ENCODE measurements at regions not wholly inside any gene's neighbourhood (a gene's known extent, or its start where the extent isn't known, plus 50 kb on each side); places are given as distances from the start of the nearest gene placed in this dataset.
"Not testable (repeated sequence)": the region's sequence is repeated elsewhere in the genome, so short reads cannot be mapped to it uniquely, and the experiment has no call there.

- H3K27ac ChIP-seq (ENCODE audit: low read depth in 1 of 2, low read length in 2 of 2), result no peak overlapping the region
- intact Hi-C loops (cut with DNase I), result no loop called here
- no peak for DNase-seq
- no peaks in the 10 kb centered on the region for H3K4me1 ChIP-seq (ENCODE audit: control insufficient read depth in 1 of 2, insufficient read depth in 2 of 2, low read length in 2 of 2)
- no peaks in the 10 kb centered on the region for H3K27me3 ChIP-seq (ENCODE audit: control insufficient read depth in 1 of 2, insufficient read depth in 2 of 2, low read length in 1 of 2)
- no peak overlapping the region for H3K4me3 ChIP-seq (ENCODE audit: low read length in 2 of 2)
- no peaks in the 10 kb centered on the region for H3K36me3 ChIP-seq (ENCODE audit: control insufficient read depth in 1 of 2, insufficient read depth in 2 of 2, low read length in 1 of 2)
- H3K9me3 ChIP-seq (ENCODE audit: control insufficient read depth, low read length), result no peaks in the 10 kb centered on the region
- ATAC-seq (ENCODE audit: low FRiP score), result no peak
Measured at GRCh38 chr6:72457738-72458137, 164.1 kb upstream of the KCNQ5 start.

DNA sequence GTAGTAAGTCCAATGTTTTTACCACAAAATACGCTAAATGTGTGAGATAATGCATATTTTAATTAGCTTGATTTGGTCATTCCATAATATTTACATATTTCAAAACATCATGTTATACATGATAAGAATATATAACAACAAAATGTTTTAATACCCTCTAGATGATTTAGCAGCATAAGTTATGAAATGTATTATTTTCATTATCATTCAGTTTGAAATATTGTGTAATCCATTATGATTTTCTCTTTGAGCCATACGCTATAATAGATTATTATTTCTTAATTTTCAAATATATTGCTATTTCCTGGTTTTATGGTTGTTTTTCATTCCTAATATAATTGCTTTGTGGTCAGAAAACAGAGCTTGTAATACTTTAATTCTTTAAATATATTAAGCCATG lies 163.3 kb upstream of the KCNQ5 start:
- no peak overlapping the region for H3K27ac ChIP-seq (ENCODE audit: low read depth in 1 of 2, low read length in 2 of 2)
- no peaks in the 10 kb centered on the region for H3K27me3 ChIP-seq (ENCODE audit: control insufficient read depth in 1 of 2, insufficient read depth in 2 of 2, low read length in 1 of 2)
- intact Hi-C loops (cut with DNase I), result no loop called here
- no peaks in the 10 kb centered on the region for H3K36me3 ChIP-seq (ENCODE audit: control insufficient read depth in 1 of 2, insufficient read depth in 2 of 2, low read length in 1 of 2)
- no peak overlapping the region for H3K4me3 ChIP-seq (ENCODE audit: low read length in 2 of 2)
- WGBS, 2 donors, result 81 to 83% methylated on average over 2 of the region's 2 CpGs
- DNase-seq (no peak), ATAC-seq (ENCODE audit: low FRiP score) (no peak)
- no peaks in the 10 kb centered on the region for H3K4me1 ChIP-seq (ENCODE audit: control insufficient read depth in 1 of 2, insufficient read depth in 2 of 2, low read length in 2 of 2)
- H3K9me3 ChIP-seq (ENCODE audit: control insufficient read depth, low read length), result no peaks in the 10 kb centered on the region

GRCh38 chr6:72461144-72461543 lies 160.7 kb upstream of the KCNQ5 start:
- Histone ChIP-seq H3K4me1 (ENCODE audit: control insufficient read depth in 1 of 2, insufficient read depth in 2 of 2, low read length in 2 of 2) (peaks cover 0 to 2% of the 10 kb centered on the region in 2 donors), H3K27me3 (ENCODE audit: control insufficient read depth in 1 of 2, insufficient read depth in 2 of 2, low read length in 1 of 2) (no peaks in the 10 kb centered on the region), H3K4me3 (ENCODE audit: low read length in 2 of 2) (no peak overlapping the region), H3K36me3 (ENCODE audit: control insufficient read depth in 1 of 2, insufficient read depth in 2 of 2, low read length in 1 of 2) (no peaks in the 10 kb centered on the region), H3K27ac (ENCODE audit: low read depth in 1 of 2, low read length in 2 of 2) (no peak overlapping the region), H3K9me3 (ENCODE audit: control insufficient read depth, low read length) (no peaks in the 10 kb centered on the region)
- no peak for DNase-seq
- intact Hi-C loops (cut with DNase I), result no loop called here
- ATAC-seq (ENCODE audit: low FRiP score), result no peak
- 20 to 26% methylated on average over 1 of the region's 1 CpG for WGBS, 2 donors

- H3K9me3 ChIP-seq (ENCODE audit: control insufficient read depth, low read length), result no peaks in the 10 kb centered on the region
- no peak overlapping the region for H3K27ac ChIP-seq (ENCODE audit: low read depth in 1 of 2, low read length in 2 of 2)
- ATAC-seq (ENCODE audit: low FRiP score), result no peak
- 38 to 47% methylated on average over 2 of the region's 2 CpGs for WGBS, 2 donors
- intact Hi-C loops (cut with DNase I), result no loop called here
- no peaks in the 10 kb centered on the region for H3K36me3 ChIP-seq (ENCODE audit: control insufficient read depth in 1 of 2, insufficient read depth in 2 of 2, low read length in 1 of 2)
- no peak for DNase-seq
- H3K27me3 ChIP-seq (ENCODE audit: control insufficient read depth in 1 of 2, insufficient read depth in 2 of 2, low read length in 1 of 2), result no peaks in the 10 kb centered on the region
- H3K4me3 ChIP-seq (ENCODE audit: low read length in 2 of 2), result no peak overlapping the region
- peaks cover 0 to 2% of the 10 kb centered on the region in 2 donors for H3K4me1 ChIP-seq (ENCODE audit: control insufficient read depth in 1 of 2, insufficient read depth in 2 of 2, low read length in 2 of 2)
Measured at GRCh38 chr6:72464246-72464645, 157.6 kb upstream of the KCNQ5 start.

DNA sequence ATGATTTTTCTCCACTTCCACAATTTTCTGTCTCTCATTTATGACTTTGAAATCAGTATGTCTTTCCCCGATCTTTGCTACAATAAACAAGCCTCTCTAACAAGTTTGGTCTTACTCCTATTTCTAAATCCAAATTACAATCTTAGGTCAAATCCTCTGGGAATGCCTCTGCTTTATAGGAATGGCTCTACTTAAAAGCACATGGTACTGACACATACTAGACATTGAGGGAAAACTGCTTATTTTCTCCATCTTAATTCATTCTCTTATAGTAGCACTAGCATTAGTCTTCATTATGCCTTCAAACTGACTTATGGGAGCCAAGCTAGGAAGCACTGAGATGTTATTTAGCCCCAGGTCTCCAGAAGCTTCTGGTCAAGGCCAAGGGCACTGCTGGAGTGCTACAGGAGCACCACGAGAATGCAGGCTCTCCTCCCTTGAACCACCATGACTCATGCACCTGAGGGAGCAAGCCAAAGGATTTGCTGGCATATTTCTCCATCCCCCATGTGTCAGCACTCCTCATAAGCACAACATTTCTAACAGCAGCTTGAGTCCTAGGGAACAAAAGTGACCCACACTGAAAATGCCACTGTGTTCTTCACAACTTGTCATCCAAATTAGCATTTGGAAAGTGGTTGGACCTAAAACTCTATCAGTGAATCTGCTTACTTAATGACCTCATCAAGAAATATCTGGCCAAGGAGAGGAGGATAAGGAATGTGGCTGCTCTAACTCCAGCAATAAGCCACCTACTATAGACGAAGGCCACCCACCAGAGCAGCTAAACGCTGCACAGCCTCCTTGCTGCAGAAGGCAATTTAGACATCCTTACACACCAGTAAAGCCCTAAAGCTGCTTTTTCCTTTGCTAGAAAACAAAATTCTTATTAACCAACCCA lies 156.8 kb upstream of the KCNQ5 start:
- no peaks in the 10 kb centered on the region for H3K27me3 ChIP-seq (ENCODE audit: control insufficient read depth in 1 of 2, insufficient read depth in 2 of 2, low read length in 1 of 2)
- WGBS, 2 donors, result 41 to 42% methylated on average over 4 of the region's 4 CpGs
- peaks cover 0 to 2% of the 10 kb centered on the region in 2 donors for H3K4me1 ChIP-seq (ENCODE audit: control insufficient read depth in 1 of 2, insufficient read depth in 2 of 2, low read length in 2 of 2)
- intact Hi-C loops (cut with DNase I), result no loop called here
- H3K9me3 ChIP-seq (ENCODE audit: control insufficient read depth, low read length), result no peaks in the 10 kb centered on the region
- H3K27ac ChIP-seq (ENCODE audit: low read depth in 1 of 2, low read length in 2 of 2), result no peak overlapping the region
- DNase-seq (peak in 1 of 2 donors; percentile 41), ATAC-seq (ENCODE audit: low FRiP score) (no peak)
- no peak overlapping the region for H3K4me3 ChIP-seq (ENCODE audit: low read length in 2 of 2)
- no peaks in the 10 kb centered on the region for H3K36me3 ChIP-seq (ENCODE audit: control insufficient read depth in 1 of 2, insufficient read depth in 2 of 2, low read length in 1 of 2)

GRCh38 chr6:72466471-72466870 lies 155.4 kb upstream of the KCNQ5 start:
- Histone ChIP-seq H3K36me3 (ENCODE audit: control insufficient read depth in 1 of 2, insufficient read depth in 2 of 2, low read length in 1 of 2) (no peaks in the 10 kb centered on the region), H3K27me3 (ENCODE audit: control insufficient read depth in 1 of 2, insufficient read depth in 2 of 2, low read length in 1 of 2) (no peaks in the 10 kb centered on the region), H3K4me3 (ENCODE audit: low read length in 2 of 2) (no peak overlapping the region), H3K9me3 (ENCODE audit: control insufficient read depth, low read length) (no peaks in the 10 kb centered on the region), H3K4me1 (ENCODE audit: control insufficient read depth in 1 of 2, insufficient read depth in 2 of 2, low read length in 2 of 2) (peaks cover 0 to 2% of the 10 kb centered on the region in 2 donors), H3K27ac (ENCODE audit: low read depth in 1 of 2, low read length in 2 of 2) (no peak overlapping the region)
- DNase-seq, result no peak
- intact Hi-C loops (cut with DNase I), result no loop called here
- ATAC-seq (ENCODE audit: low FRiP score), result no peak

- H3K36me3 ChIP-seq (ENCODE audit: control insufficient read depth in 1 of 2, insufficient read depth in 2 of 2, low read length in 1 of 2), result no peaks in the 10 kb centered on the region
- intact Hi-C loops (cut with DNase I), result no loop called here
- H3K9me3 ChIP-seq (ENCODE audit: control insufficient read depth, low read length), result no peaks in the 10 kb centered on the region
- peaks cover 0 to 2% of the 10 kb centered on the region in 2 donors for H3K4me1 ChIP-seq (ENCODE audit: control insufficient read depth in 1 of 2, insufficient read depth in 2 of 2, low read length in 2 of 2)
- ATAC-seq (ENCODE audit: low FRiP score) (no peak), DNase-seq (no peak)
- H3K4me3 ChIP-seq (ENCODE audit: low read length in 2 of 2), result no peak overlapping the region
- no peaks in the 10 kb centered on the region for H3K27me3 ChIP-seq (ENCODE audit: control insufficient read depth in 1 of 2, insufficient read depth in 2 of 2, low read length in 1 of 2)
- H3K27ac ChIP-seq (ENCODE audit: low read depth in 1 of 2, low read length in 2 of 2), result no peak overlapping the region
Measured at GRCh38 chr6:72466971-72467566, 154.8 kb upstream of the KCNQ5 start.

DNA sequence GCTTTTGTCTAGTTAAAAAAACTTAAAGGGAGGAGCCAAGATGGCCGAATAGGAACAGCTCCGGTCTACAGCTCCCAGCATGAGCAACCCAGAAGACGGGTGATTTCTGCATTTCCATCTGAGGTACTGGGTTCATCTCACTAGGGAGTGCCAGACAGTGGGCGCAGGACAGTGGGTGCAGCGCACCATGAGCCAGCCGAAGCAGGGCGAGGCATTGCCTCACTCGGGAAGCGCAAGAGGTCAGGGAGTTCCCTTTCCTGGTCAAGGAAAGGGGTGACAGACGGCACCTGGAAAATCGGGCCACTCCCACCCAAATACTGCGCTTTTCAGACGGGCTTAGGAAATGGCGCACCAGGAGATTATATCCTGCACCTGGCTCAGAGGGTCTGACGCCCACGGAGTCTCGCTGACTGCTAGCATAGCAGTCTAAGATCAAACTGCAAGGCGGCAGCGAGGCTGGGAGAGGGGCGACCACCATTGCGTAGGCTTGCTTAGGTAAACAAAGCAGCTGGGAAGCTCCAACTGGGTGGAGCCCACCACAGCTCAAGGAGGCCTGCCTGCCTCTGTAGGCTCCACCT lies 152.4 kb upstream of the KCNQ5 start:
- H3K9me3 ChIP-seq (ENCODE audit: control insufficient read depth, low read length); DNase-seq; H3K27ac ChIP-seq (ENCODE audit: low read depth in 1 of 2, low read length in 2 of 2); H3K4me3 ChIP-seq (ENCODE audit: low read length in 2 of 2); H3K36me3 ChIP-seq (ENCODE audit: control insufficient read depth in 1 of 2, insufficient read depth in 2 of 2, low read length in 1 of 2); H3K27me3 ChIP-seq (ENCODE audit: control insufficient read depth in 1 of 2, insufficient read depth in 2 of 2, low read length in 1 of 2); ATAC-seq (ENCODE audit: low FRiP score); H3K4me1 ChIP-seq (ENCODE audit: control insufficient read depth in 1 of 2, insufficient read depth in 2 of 2, low read length in 2 of 2); intact Hi-C loops (cut with DNase I): not testable (repeated sequence)
- WGBS, 2 donors, result 93 to 94% methylated on average over 21 of the region's 21 CpGs

DNA sequence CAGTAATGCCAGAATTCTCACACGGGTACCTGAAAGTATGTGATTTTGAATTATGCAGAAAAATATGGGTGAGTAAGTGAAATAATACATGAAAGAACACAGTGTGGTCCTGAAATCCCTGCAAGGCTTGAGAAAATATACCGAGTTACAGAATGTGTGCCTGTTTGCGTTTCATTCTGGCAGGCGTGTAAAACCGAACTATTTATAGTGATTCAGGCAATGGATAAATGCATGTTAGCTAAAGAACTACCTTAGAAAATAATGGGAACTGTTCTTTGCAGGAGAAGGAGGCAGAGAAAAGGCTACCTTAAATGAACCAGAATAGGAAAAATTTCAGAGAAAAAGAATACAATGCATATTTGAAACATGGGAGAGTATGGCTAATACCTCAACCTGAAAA lies 145.8 kb upstream of the KCNQ5 start:
- Histone ChIP-seq H3K36me3 (ENCODE audit: control insufficient read depth in 1 of 2, insufficient read depth in 2 of 2, low read length in 1 of 2) (no peaks in the 10 kb centered on the region), H3K27me3 (ENCODE audit: control insufficient read depth in 1 of 2, insufficient read depth in 2 of 2, low read length in 1 of 2) (no peaks in the 10 kb centered on the region), H3K27ac (ENCODE audit: low read depth in 1 of 2, low read length in 2 of 2) (no peak overlapping the region), H3K9me3 (ENCODE audit: control insufficient read depth, low read length) (no peaks in the 10 kb centered on the region), H3K4me1 (ENCODE audit: control insufficient read depth in 1 of 2, insufficient read depth in 2 of 2, low read length in 2 of 2) (no peaks in the 10 kb centered on the region), H3K4me3 (ENCODE audit: low read length in 2 of 2) (no peak overlapping the region)
- 6 to 9% methylated on average over 5 of the region's 5 CpGs for WGBS, 2 donors
- intact Hi-C loops (cut with DNase I), result no loop called here
- no peak for ATAC-seq (ENCODE audit: low FRiP score)
- DNase-seq, result no peak

Data from aorta (tissue), 5 donors.